HG03521 (cell line): ENCODE measurements at regions not wholly inside any gene's neighbourhood (a gene's known extent, or its start where the extent isn't known, plus 50 kb on each side); places are given as distances from the start of the nearest gene placed in this dataset.

Experiments
- ATAC-seq: cut with Tn5 transposase; IDR thresholded peaks from one replicate; pipeline ENCODE4 v1.9.1; 2021; ENCODE audit warnings: mild to moderate bottlenecking, moderate library complexity; ENCODE audit not compliant: unreplicated experiment

DNA sequence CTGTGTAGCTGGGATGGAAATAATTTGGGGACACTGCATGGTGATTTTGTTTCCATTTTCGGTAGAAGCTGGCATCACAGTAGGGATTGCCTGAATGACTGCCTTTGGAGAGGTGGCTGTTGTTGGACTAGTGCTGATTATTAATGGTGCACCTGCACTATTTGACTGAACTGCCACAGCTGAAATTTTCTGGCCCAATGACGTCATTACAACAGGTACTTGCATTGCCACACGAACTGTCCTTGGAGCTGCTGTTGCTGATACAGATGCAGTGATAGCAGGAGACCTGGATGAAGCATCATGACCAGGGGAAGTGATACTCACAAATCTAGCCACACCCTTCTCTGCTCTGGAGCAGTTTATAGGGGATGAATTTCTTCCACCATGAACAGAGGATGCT lies 95.6 kb upstream of the FOXC1 start:
- no peak for ATAC-seq

- no peak for ATAC-seq
Measured at GRCh38 chr6:1515280-1515679, 94.4 kb upstream of the FOXC1 start.

DNA sequence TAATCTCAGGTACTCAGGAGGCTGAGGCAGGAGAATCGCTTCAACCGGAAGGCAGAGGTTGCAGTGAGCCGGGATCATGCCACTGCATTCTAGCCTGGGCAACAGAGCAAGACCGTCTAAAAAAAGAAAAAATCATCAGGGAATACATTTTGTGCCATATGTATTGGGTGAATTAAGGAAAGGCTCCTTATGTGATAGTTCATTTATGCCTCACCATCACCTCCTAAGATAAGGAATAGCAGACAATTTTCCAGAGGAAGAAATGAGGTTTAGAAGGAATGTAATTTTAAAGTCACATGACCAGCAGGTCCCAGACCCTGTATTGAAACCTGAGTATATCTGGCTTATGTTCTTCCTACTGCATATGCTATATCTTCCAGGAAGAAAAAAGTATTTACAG lies 93.9 kb upstream of the FOXC1 start:
- no peak for ATAC-seq

DNA sequence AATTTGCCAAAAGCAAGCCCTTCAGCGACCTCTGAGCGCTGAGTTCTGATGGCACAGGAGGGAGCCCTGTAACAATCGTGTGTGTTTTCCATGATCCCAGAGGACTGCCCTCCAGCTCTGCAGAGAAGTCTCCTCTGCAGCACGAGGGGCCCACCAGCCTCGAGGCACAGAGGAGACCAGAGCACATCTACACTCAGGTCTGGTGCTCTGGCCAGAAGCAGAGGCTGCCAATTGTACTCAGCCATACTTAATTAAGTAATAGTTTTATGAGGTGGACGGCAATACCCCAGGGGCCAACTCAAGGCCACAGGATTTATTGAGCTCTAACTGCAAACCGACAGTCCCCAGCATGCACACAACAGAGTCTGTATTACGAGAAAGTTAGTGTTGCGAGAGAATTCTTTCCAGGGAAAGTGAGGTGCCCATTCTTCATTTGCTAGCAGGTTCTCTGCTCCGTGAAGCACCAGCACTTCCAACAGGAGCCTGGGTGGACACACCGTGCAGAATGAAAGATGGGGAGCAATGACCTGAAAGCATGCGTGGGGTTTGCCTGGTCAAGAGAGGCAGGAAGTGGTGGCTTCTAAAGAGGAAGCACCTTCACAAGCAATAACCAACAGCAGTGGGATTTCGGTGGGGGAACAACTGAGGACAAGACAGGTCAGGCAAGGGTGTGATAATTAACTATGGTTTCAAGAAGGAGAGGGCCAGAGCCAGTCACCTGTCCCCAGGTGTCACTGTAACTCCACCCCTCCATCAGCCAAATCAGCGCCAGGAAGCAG lies 92.8 kb upstream of the FOXC1 start:
- ATAC-seq, result no peak

DNA sequence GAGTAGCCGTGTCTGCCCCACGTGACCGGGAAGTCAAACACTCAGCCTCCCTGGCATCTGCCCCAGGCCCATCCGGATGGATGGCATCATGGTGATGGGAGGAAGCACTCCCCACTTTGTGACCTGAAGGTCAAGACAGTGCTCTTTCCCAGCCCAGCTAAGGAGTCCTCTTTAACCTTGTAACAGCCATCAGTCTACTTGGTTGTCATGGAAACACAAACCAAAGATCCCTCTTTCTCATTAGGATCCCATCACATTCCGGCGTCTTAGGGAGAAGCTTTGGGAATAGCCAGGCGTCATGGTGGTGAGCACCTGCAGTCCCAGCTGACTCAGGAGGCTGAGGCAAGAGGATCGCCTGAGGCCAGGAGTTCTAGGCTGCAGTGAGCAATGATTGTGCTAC lies 90.9 kb upstream of the FOXC1 start:
- no peak for ATAC-seq

GRCh38 chr6:1519597-1519996 lies 90.1 kb upstream of the FOXC1 start:
- no peak for ATAC-seq

- no peak for ATAC-seq
Measured at GRCh38 chr6:1522779-1523178, 86.9 kb upstream of the FOXC1 start.

GRCh38 chr6:1524040-1524480 lies 85.7 kb upstream of the FOXC1 start:
- no peak for ATAC-seq

- no peak for ATAC-seq
Measured at GRCh38 chr6:1525364-1526038, 84.2 kb upstream of the FOXC1 start.

- no peak for ATAC-seq
Measured at GRCh38 chr6:1526398-1527072, 83.2 kb upstream of the FOXC1 start.

DNA sequence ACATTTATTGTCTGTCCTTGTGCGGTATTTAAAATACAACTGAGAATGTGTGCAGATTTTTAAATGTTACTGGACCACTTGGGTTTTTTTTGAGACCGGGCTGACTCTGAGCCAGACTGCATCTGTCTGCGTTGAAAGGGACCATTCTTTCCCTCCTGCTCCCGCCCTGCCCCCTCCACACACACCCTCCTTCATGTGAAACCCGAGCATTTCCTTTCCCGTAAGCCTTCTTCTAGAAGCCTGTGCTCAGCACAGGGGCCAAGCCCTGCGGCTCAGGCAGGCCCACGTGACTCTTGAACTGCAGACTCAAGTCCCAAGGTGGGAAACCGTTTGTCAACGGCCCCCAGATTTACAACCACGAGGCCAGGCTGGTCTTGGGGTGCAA lies 82.7 kb upstream of the FOXC1 start:
- ATAC-seq, result no peak

GRCh38 chr6:1535295-1535694 lies 74.4 kb upstream of the FOXC1 start:
- no peak for ATAC-seq

- no peak for ATAC-seq
Measured at GRCh38 chr6:1536526-1537429, 72.9 kb upstream of the FOXC1 start.

- no peak for ATAC-seq
Measured at GRCh38 chr6:1538369-1538768, 71.3 kb upstream of the FOXC1 start.

DNA sequence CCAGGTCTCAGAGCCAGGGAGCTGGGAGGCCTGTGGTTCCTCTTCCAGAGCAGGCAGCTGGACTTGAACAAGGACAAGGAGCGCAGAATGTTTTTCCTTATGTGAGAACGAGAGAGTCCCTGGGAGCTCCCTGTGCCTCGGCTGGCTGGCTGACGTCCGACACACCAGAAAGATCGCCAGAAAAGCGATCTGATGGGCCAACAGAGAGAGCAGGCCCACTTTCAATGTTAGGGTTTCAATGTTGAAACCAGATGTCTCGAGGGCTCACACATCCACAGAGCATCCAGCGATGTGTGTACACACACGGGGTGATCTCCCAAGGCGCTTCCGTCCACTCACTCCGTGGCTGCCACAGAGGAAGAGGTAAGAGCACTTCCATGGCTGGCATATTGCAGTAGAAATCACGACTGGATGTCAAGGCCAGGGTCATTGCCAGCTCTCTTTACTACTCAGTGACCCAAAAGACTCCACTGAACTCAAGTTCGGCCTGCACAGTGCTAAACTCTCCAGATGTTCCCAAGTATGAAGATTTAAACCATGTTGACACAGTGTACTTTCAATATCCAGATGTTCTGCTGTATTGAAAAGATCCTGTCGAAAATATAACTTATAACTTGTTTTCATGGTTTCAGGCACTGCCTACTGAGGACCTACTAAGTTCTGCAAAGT lies 70.8 kb upstream of the FOXC1 start:
- no peak for ATAC-seq

GRCh38 chr6:1540864-1541521 lies 68.7 kb upstream of the FOXC1 start:
- ATAC-seq, result no peak

DNA sequence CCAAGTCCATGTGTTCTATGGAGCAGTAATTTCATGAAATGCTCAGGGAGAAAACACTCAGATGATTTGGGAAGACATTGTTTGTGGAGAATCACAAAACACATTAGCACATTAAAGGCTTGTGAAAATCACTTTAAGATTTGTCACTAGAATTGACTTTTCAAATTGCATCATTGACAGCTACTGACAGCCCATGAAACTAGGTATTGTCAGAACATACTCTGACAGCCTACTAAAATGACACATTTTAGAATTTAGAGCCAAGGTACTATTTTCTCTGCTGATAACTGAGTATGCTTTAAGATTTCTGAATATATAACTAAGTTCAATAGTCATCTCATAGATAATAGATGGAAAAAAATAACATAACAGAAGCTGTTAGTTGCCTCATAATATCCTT lies 67.4 kb upstream of the FOXC1 start:
- no peak for ATAC-seq

DNA sequence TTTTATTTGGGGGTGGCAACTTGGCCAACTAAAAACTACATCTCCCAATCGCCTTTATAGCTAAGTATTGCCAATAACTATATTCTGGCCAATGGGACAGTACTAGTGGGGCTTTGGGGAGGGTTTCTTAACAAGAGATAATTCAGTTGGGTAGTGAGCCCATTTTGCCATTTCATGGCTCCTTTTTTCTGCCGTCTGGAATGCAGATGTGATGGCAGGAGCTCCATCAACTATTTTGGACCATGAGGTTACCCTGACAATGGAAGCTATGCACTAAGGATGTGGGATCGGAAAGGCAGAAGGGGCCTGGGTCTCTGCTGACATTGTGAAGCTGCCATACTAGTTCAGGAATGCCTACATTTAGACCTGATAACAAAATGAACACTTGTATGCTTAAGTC lies 67.0 kb upstream of the FOXC1 start:
- ATAC-seq, result no peak

DNA sequence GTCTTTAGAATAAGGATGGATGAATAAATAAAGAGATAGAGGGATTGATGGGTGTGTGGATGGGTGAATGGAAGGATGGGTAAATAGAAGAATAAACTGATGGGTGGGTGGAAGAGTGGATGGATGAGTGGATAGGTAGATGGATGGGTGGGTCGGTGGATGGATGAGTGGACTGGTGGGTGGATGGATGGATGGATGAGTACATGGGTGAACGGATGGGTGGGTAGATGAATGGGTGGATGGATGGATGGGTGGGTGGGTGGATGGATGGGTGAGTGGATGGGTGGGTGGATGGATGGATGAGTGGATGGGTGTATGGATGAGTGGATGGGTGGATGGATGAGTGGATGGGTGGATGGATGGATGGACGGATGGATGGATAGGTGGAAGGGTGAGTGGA lies 65.7 kb upstream of the FOXC1 start:
- no peak for ATAC-seq

DNA sequence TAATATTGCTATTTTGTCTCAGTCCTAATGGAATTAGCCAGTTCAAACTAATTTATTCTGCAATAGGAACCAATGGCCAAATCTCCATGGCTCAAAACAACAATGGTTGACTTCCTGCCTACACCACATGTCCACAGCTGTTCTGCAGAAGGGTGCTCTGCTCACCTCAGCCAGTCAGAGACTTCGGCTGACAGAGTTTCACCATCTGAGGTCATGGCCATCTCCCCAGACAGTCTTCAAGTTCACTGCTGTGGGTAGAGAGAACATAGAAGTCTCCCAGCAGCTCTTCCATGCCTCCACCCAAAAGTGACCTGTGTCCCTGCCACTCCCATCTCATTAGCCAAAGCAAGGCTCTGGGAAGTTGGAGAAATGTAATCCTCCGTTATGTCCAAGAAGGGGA lies 65.1 kb upstream of the FOXC1 start:
- no peak for ATAC-seq
